Vagina (tissue), 2 donors: ENCODE measurements at regions not wholly inside any gene's neighbourhood (a gene's known extent, or its start where the extent isn't known, plus 50 kb on each side); places are given as distances from the start of the nearest gene placed in this dataset.

Experiments
- CTCF ChIP-seq, 3 experiments: fragments of 450-650 bp in 2 of 3; fragments of 200-600 bp in 1 of 3; sonication (generic) in 1 of 3; IDR thresholded peaks; one replicate each; pipeline ENCODE4 v1.5.1; 2017 to 2019; ENCODE audit warnings: antibody characterized with exemption in 3 of 3, mild to moderate bottlenecking in 2 of 3, moderate library complexity in 2 of 3
- POLR2A ChIP-seq, 2 donors: fragments of 450-650 bp; IDR thresholded peaks; one replicate each; pipeline ENCODE4 v1.6.1; 2017; ENCODE audit warnings: antibody characterized with exemption in 2 of 2, mild to moderate bottlenecking in 2 of 2, moderate library complexity in 2 of 2
- POLR2AphosphoS5 ChIP-seq, 2 donors: sonication (generic); formaldehyde crosslinking; IDR thresholded peaks; one replicate each; pipeline ENCODE4 v1.9.0; 2017; ENCODE audit warnings: antibody characterized with exemption in 2 of 2, mild to moderate bottlenecking in 2 of 2, low read depth in 1 of 2; ENCODE audit not compliant: insufficient read depth in 1 of 2

DNA sequence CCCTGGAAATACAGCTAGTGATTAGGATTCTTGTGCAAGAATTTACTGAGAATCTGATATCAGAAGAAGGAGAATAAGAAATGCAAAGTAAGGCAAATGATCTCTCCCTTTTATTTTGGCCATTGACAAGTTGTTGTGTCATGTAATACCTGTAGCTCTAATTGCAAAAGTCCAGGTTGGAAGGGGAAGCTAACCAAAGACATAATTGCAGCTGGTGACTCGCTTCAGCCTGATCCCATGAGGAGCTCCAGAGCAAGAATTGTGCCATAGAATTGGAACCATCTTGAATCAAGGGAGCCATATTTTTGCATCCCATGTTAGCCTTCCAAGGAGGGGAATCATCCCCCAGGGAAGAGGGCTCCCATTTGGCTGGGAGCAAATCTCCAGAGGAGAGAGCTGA is 149.6 kb upstream of the MOCS2 start:
- TF ChIP-seq POLR2A (IDR thresholded peaks at IDR 0.05) (no peak), CTCF (IDR thresholded peaks at IDR 0.05) (no peak), POLR2AphosphoS5 (IDR thresholded peaks at IDR 0.05; ENCODE audit: insufficient read depth in 1 of 2, low read depth in 1 of 2) (no peak)
